GM12891 (cell line): ENCODE measurements at regions not wholly inside any gene's neighbourhood (a gene's known extent, or its start where the extent isn't known, plus 50 kb on each side); places are given as distances from the start of the nearest gene placed in this dataset.

Experiments
- POLR2A ChIP-seq: IDR thresholded peaks from 2 replicates; pipeline ENCODE4 v1.6.1; 2011; ENCODE audit warnings: low read depth, low read length, control low read depth
- POLR2AphosphoS5 ChIP-seq: IDR thresholded peaks from 2 replicates; pipeline ENCODE4 v1.6.1; 2011; ENCODE audit warnings: low read depth, low read length, control low read depth
- POU2F2 ChIP-seq: IDR thresholded peaks from 2 replicates; pipeline ENCODE4 v1.6.1; 2011; ENCODE audit warnings: low read depth, mild to moderate bottlenecking, control low read depth, low read length, moderate library complexity
- SPI1 ChIP-seq: IDR thresholded peaks from 2 replicates; pipeline ENCODE4 v1.6.1; 2011; ENCODE audit warnings: low read depth, low read length, control low read depth
- TAF1 ChIP-seq: IDR thresholded peaks from 2 replicates; pipeline ENCODE4 v1.6.1; 2011; ENCODE audit warnings: low read depth, low read length, control low read depth

DNA sequence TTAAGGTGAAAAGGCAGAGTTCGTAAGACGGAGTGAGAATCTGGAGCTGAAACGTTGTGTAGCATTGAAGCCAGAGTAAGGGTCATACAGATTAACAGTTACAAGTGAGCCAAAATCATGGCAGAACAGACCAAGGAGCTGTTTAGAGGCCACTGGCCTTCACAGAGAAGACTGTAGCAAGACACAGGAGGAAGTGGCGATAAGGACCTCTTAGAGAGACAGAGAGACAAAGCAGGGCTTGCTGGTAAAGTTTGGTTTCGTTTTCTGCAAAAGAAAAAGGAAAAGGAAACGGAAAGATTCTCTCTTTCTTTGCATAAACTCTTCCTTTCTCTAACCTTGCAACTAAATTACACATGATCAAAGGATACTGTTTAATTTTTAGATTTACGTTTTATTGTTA, 83.0 kb downstream of the AASDHPPT start:
- TF ChIP-seq SPI1, result no peak
- TF ChIP-seq POLR2A, result no peak
- no peak for TF ChIP-seq POLR2AphosphoS5
- no peak for TF ChIP-seq TAF1
- TF ChIP-seq POU2F2, result no peak
